ENCODE measurements at regions not wholly inside any gene's neighbourhood (a gene's known extent, or its start where the extent isn't known, plus 50 kb on each side); places are given as distances from the start of the nearest gene placed in this dataset.

- Histone ChIP-seq H3K27ac (peak overlapping the region; percentile 71 to 79), H3K4me1 (replicated peaks in 1 of 2) (peaks cover 11 to 22% of the 10 kb centered on the region in 2 donors), H3K4me3 (no peak overlapping the region)
- 20 to 100% (median 49%) methylated on average over 1 to 8 of the region's 10 CpGs; no CpG with 5 or more reads in 5 of the 10 experiments for WGBS, 10 experiments
- in situ Hi-C loops (cut with MboI; ENCODE audit: low pct_unique_long_range_greater_than_20kb in 2 of 9, low sequenced_read_pairs in 9 of 9, unreplicated experiment in 9 of 9): no loop called here
- peak in 5 of 8 experiments; percentile 85 to 97 (median 94) for ATAC-seq (replicated peaks in 6 of 8)
These were observed 53.1 kb downstream of the ATXN3L start for GRCh38 chrX:13266641-13267345.

GRCh38 chrX:13265549-13266132 lies 54.2 kb downstream of the ATXN3L start:
- peaks cover 11 to 22% of the 10 kb centered on the region in 2 donors for H3K4me1 ChIP-seq (replicated peaks in 1 of 2)
- in situ Hi-C loops (cut with MboI; ENCODE audit: low pct_unique_long_range_greater_than_20kb in 2 of 9, low sequenced_read_pairs in 9 of 9, unreplicated experiment in 9 of 9): no loop called here
- WGBS, 10 experiments: 0 to 100% (median 90%) methylated on average over 1 to 4 of the region's 4 CpGs; no CpG with 5 or more reads in 3 of the 10 experiments
- no peak overlapping the region for H3K4me3 ChIP-seq
- peak overlapping the region; percentile 42 to 79 for H3K27ac ChIP-seq
- ATAC-seq (replicated peaks in 6 of 8): peak in 4 of 8 experiments; percentile 24 to 59 (median 44)

- Histone ChIP-seq H3K4me3 (no peak overlapping the region), H3K4me1 (replicated peaks in 1 of 2) (peaks cover 11 to 22% of the 10 kb centered on the region in 2 donors), H3K27ac (peak overlapping the region in 1 of 2 donors; percentile 47)
- ATAC-seq (replicated peaks in 6 of 8): peak in 1 of 8 experiments; percentile 36
- 71 to 100% (median 88%) methylated on average over 1 of the region's 1 CpG; no CpG with 5 or more reads in 7 of the 10 experiments for WGBS, 10 experiments
- in situ Hi-C loops (cut with MboI; ENCODE audit: low pct_unique_long_range_greater_than_20kb in 2 of 9, low sequenced_read_pairs in 9 of 9, unreplicated experiment in 9 of 9): no loop called here
These were observed 54.7 kb downstream of the ATXN3L start for GRCh38 chrX:13265111-13265510.

GRCh38 chrX:13263560-13264251 lies 56.1 kb downstream of the ATXN3L start:
- Histone ChIP-seq H3K4me3 (no peak overlapping the region), H3K27ac (no peak overlapping the region), H3K4me1 (replicated peaks in 1 of 2) (peaks cover 11 to 22% of the 10 kb centered on the region in 2 donors)
- WGBS, 10 experiments: 60 to 100% (median 92%) methylated on average over 1 to 6 of the region's 6 CpGs; no CpG with 5 or more reads in 6 of the 10 experiments
- in situ Hi-C loops (cut with MboI; ENCODE audit: low pct_unique_long_range_greater_than_20kb in 2 of 9, low sequenced_read_pairs in 9 of 9, unreplicated experiment in 9 of 9): no loop called here
- ATAC-seq (replicated peaks in 6 of 8): no peak

GRCh38 chrX:13261348-13261747 lies 58.5 kb downstream of the ATXN3L start:
- H3K4me1 ChIP-seq (replicated peaks in 1 of 2): peaks cover 5 to 13% of the 10 kb centered on the region in 2 donors
- H3K4me3 ChIP-seq: no peak overlapping the region
- H3K27ac ChIP-seq: no peak overlapping the region
- WGBS, 10 experiments: 14 to 100% (median 91%) methylated on average over 1 to 4 of the region's 5 CpGs; no CpG with 5 or more reads in 4 of the 10 experiments
- ATAC-seq (replicated peaks in 6 of 8): no peak
- in situ Hi-C loops (cut with MboI; ENCODE audit: low pct_unique_long_range_greater_than_20kb in 2 of 9, low sequenced_read_pairs in 9 of 9, unreplicated experiment in 9 of 9): no loop called here

GRCh38 chrX:13260598-13260997 lies 59.3 kb downstream of the ATXN3L start:
- peaks cover 4 to 5% of the 10 kb centered on the region in 2 donors for H3K4me1 ChIP-seq (replicated peaks in 1 of 2)
- no peak overlapping the region for H3K27ac ChIP-seq
- in situ Hi-C loops (cut with MboI; ENCODE audit: low pct_unique_long_range_greater_than_20kb in 2 of 9, low sequenced_read_pairs in 9 of 9, unreplicated experiment in 9 of 9): no loop called here
- no peak overlapping the region for H3K4me3 ChIP-seq
- ATAC-seq (replicated peaks in 6 of 8): no peak
- 46 to 100% (median 92%) methylated on average over 2 to 3 of the region's 4 CpGs; no CpG with 5 or more reads in 7 of the 10 experiments for WGBS, 10 experiments

- no peak overlapping the region for H3K4me3 ChIP-seq
- H3K4me1 ChIP-seq (replicated peaks in 1 of 2): no peaks in the 10 kb centered on the region
- WGBS, 10 experiments: 80 to 92% (median 86%) methylated on average over 2 to 5 of the region's 5 CpGs; no CpG with 5 or more reads in 7 of the 10 experiments
- ATAC-seq (replicated peaks in 6 of 8): no peak
- H3K27ac ChIP-seq: no peak overlapping the region
- in situ Hi-C loops (cut with MboI; ENCODE audit: low pct_unique_long_range_greater_than_20kb in 2 of 9, low sequenced_read_pairs in 9 of 9, unreplicated experiment in 9 of 9): no loop called here
These were observed 61.1 kb downstream of the ATXN3L start for GRCh38 chrX:13258725-13259124.

GRCh38 chrX:13258052-13258444 lies 61.8 kb downstream of the ATXN3L start:
- Histone ChIP-seq H3K4me1 (replicated peaks in 1 of 2) (no peaks in the 10 kb centered on the region), H3K4me3 (no peak overlapping the region), H3K27ac (no peak overlapping the region)
- in situ Hi-C loops (cut with MboI; ENCODE audit: low pct_unique_long_range_greater_than_20kb in 2 of 9, low sequenced_read_pairs in 9 of 9, unreplicated experiment in 9 of 9): no loop called here
- ATAC-seq (replicated peaks in 6 of 8): no peak
- WGBS, 10 experiments: 13 to 100% methylated on average over 1 to 2 of the region's 3 CpGs; no CpG with 5 or more reads in 8 of the 10 experiments

- 39 to 100% (median 84%) methylated on average over 2 to 5 of the region's 6 CpGs; no CpG with 5 or more reads in 6 of the 10 experiments for WGBS, 10 experiments
- no peak overlapping the region for H3K27ac ChIP-seq
- H3K4me1 ChIP-seq (replicated peaks in 1 of 2): no peaks in the 10 kb centered on the region
- no peak for ATAC-seq (replicated peaks in 6 of 8)
- H3K4me3 ChIP-seq: no peak overlapping the region
- in situ Hi-C loops (cut with MboI; ENCODE audit: low pct_unique_long_range_greater_than_20kb in 2 of 9, low sequenced_read_pairs in 9 of 9, unreplicated experiment in 9 of 9): no loop called here
These were observed 62.4 kb downstream of the ATXN3L start for GRCh38 chrX:13257223-13258051.

- in situ Hi-C loops (cut with MboI; ENCODE audit: low pct_unique_long_range_greater_than_20kb in 2 of 9, low sequenced_read_pairs in 9 of 9, unreplicated experiment in 9 of 9): no loop called here
- peak in 5 of 8 experiments; percentile 16 to 94 (median 52) for ATAC-seq (replicated peaks in 6 of 8)
- Histone ChIP-seq H3K4me1 (replicated peaks in 1 of 2) (no peaks in the 10 kb centered on the region), H3K27ac (no peak overlapping the region), H3K4me3 (no peak overlapping the region)
These were observed 63.2 kb downstream of the ATXN3L start for GRCh38 chrX:13256603-13257002.

- ATAC-seq (replicated peaks in 6 of 8): no peak
- H3K4me1 ChIP-seq (replicated peaks in 1 of 2): no peaks in the 10 kb centered on the region
- in situ Hi-C loops (cut with MboI; ENCODE audit: low pct_unique_long_range_greater_than_20kb in 2 of 9, low sequenced_read_pairs in 9 of 9, unreplicated experiment in 9 of 9): no loop called here
- H3K4me3 ChIP-seq: no peak overlapping the region
- H3K27ac ChIP-seq: no peak overlapping the region
- 67 to 100% (median 96%) methylated on average over 1 to 3 of the region's 3 CpGs; no CpG with 5 or more reads in 6 of the 10 experiments for WGBS, 10 experiments
These were observed 65.0 kb downstream of the ATXN3L start for GRCh38 chrX:13254870-13255269.

GRCh38 chrX:13254076-13254785 lies 65.6 kb downstream of the ATXN3L start:
- no peak overlapping the region for H3K4me3 ChIP-seq
- WGBS, 10 experiments: 84 to 100% (median 100%) methylated on average over 1 to 4 of the region's 5 CpGs; no CpG with 5 or more reads in 7 of the 10 experiments
- no peaks in the 10 kb centered on the region for H3K4me1 ChIP-seq (replicated peaks in 1 of 2)
- peak in 7 of 8 experiments; percentile 21 to 77 (median 41) for ATAC-seq (replicated peaks in 6 of 8)
- in situ Hi-C loops (cut with MboI; ENCODE audit: low pct_unique_long_range_greater_than_20kb in 2 of 9, low sequenced_read_pairs in 9 of 9, unreplicated experiment in 9 of 9): no loop called here
- no peak overlapping the region for H3K27ac ChIP-seq
